Epithelial cell of proximal tubule (primary cell): ENCODE measurements at regions not wholly inside any gene's neighbourhood (a gene's known extent, or its start where the extent isn't known, plus 50 kb on each side); places are given as distances from the start of the nearest gene placed in this dataset.

Experiments used
- DNase-seq: peaks from one replicate; pipeline ENCODE4 v3.0.0-alpha.2; 2011; ENCODE audit warnings: low read depth
- H3K4me3 ChIP-seq: 2 replicates; pipeline ENCODE4 v1.5.1; 2011; ENCODE audit warnings: low read depth, mild to moderate bottlenecking, low read length
- TF ChIP-seq, protein P1 (sequence below): conservative IDR thresholded peaks from 2 replicates; pipeline ENCODE4 v1.5.1; 2012; ENCODE audit warnings: low read depth, mild to moderate bottlenecking, low read length

DNA sequence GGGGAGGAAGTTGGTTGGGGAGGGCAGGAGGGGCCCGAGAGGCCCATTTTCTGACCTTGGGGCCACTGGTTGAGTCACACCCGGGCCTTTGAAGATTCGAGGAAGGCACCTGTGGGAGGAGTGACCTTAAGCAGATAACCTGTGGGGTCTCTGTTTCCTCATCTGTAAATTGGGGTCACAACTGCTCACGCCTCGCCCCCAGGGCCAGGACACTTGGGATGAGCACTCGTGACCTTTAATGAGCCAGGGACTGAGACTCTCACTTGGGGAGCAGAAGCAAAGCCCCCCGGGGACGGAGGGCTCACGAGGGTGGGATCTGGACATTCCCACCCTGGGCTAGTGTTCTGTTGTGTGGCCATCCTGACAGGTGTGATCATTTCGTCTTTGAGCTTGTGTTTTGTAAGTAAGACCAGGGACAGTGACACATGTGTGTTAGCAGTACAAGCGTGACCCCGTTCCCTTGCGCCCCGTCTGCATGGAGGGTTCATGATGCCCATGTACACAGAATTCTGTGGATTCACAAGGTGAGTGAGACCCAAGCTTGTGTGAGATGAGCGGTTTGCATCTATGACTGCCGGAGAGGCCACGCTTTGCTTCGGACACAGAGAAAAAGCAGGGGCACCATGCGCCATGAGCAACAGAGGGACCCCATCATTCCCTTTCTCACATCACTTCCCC is 79.3 kb upstream of the PMEPA1 start:
- no peak overlapping the region for H3K4me3 ChIP-seq
- no peak for DNase-seq
- TF ChIP-seq, protein P1, sequence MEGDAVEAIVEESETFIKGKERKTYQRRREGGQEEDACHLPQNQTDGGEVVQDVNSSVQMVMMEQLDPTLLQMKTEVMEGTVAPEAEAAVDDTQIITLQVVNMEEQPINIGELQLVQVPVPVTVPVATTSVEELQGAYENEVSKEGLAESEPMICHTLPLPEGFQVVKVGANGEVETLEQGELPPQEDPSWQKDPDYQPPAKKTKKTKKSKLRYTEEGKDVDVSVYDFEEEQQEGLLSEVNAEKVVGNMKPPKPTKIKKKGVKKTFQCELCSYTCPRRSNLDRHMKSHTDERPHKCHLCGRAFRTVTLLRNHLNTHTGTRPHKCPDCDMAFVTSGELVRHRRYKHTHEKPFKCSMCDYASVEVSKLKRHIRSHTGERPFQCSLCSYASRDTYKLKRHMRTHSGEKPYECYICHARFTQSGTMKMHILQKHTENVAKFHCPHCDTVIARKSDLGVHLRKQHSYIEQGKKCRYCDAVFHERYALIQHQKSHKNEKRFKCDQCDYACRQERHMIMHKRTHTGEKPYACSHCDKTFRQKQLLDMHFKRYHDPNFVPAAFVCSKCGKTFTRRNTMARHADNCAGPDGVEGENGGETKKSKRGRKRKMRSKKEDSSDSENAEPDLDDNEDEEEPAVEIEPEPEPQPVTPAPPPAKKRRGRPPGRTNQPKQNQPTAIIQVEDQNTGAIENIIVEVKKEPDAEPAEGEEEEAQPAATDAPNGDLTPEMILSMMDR, result no peak

DNA sequence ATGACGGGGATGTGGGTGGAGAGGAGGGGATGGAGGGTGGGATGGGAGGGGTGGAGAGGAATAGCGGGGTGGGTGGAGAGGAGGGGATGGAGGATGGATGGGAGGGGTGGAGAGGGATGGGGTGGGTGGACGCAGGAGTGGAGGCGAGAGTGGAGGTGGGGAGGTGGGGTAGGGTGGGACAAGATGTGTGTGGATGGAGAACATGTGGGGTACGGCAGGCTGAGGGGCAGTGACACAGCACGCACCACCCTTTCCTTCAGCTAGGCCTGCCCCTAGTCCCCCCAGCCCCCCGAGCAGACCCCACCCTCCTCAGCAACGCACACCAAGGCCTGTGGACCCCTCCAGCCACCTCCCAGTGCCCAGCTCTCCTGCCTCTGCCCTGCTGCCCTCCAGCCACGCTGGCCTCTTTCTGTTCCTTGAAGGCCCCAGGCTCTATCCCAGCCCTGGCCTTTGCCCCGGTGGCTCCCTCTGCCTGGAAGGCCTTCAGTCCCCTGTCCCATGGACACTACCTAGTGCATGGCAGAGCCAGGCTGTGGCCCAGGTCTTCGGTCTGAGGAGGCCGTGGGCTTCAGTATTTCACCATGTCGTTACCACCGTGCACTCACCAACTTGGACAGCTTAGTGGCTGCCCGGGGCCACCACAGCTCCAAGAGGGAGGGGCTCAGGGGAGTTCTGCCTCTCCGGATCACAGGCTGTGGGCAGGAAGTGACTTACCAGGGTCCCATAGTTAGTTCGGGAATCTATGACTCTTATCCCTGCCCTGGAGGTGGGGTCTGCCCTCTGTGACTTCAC is 78.4 kb upstream of the PMEPA1 start:
- DNase-seq, result no peak
- TF ChIP-seq, protein P1, result no peak
- H3K4me3 ChIP-seq, result no peak overlapping the region

- DNase-seq, result no peak
- H3K4me3 ChIP-seq, result no peak overlapping the region
- TF ChIP-seq, protein P1, result no peak
Observed at GRCh38 chr20:57787151-57787989, 77.6 kb upstream of the PMEPA1 start.

DNA sequence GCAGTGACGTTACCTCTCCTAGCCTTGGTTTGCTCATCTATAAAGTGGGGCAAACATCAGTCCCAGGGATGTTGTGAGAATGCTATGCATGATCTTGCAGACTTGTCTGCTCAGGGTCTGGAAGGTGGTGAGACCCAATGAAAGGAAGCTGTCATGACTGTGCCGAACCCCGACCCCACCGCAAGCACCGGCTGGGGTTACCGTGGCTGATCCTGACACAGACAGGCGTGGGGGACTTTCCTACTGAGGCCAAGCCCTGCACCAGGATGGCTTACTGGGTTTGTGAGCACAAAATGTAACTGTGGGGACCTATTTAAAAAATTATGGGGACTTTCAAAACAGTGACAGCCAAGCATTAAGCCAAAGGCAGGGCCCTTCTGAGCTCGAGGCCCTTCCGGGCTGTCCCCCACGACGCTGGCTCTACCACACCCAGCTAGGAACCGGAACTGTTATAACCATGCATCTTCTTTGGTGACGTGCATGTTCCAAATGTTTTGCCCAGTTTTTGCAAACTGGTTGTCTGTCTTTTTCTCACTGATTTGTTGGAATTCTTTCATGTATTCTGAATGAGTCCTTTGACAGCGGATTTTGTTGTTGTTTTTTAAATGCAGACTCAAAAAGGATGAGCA is 76.6 kb upstream of the PMEPA1 start:
- H3K4me3 ChIP-seq, result no peak overlapping the region
- TF ChIP-seq, protein P1, result no peak
- no peak for DNase-seq

GRCh38 chr20:57785720-57786119 is 75.9 kb upstream of the PMEPA1 start:
- no peak overlapping the region for H3K4me3 ChIP-seq
- no peak for DNase-seq
- TF ChIP-seq, protein P1, result no peak

GRCh38 chr20:57785061-57785460 is 75.2 kb upstream of the PMEPA1 start:
- TF ChIP-seq, protein P1, result no peak
- no peak overlapping the region for H3K4me3 ChIP-seq
- DNase-seq, result no peak
